H1 (cell line): ENCODE measurements at regions not wholly inside any gene's neighbourhood (a gene's known extent, or its start where the extent isn't known, plus 50 kb on each side); places are given as distances from the start of the nearest gene placed in this dataset.

Experiments used
- CTCF ChIA-PET: fragments of 300-600 bp; sonication (Branson Sonifier 250); formaldehyde crosslinking; loops from one replicate; lab custom pipeline; 2021; ENCODE audit not compliant: partially characterized antibody; lab: Charles Lee
- POLR2A ChIA-PET: fragments of 300-600 bp; sonication (Branson Sonifier 250); formaldehyde crosslinking; loops from one replicate; lab custom pipeline; 2021; ENCODE audit warnings: inconsistent platforms; ENCODE audit not compliant: partially characterized antibody; lab: Charles Lee
- DNase-seq, 2 experiments: peaks; one replicate each; pipeline versions ENCODE4 v3.0.0 to v3.0.0-alpha.2; 2010 to 2022; ENCODE audit warnings: low spot score in 2 of 2, low read depth in 1 of 2, mixed read lengths in 1 of 2
- FAIRE-seq: peaks from 2 replicates; lab custom pipeline; 2011; peaks lifted over from hg19 to GRCh38; lab: Jason Lieb, UNC
- H2AFZ ChIP-seq: 2 replicates; pipeline ENCODE4 v1.8.1; 2012; ENCODE audit warnings: low read length, inconsistent platforms
- H2AK5ac ChIP-seq: 2 replicates; pipeline ENCODE4 v1.6.1; 2013; ENCODE audit warnings: low read depth, low read length
- H2BK120ac ChIP-seq: replicated peaks from 2 replicates; pipeline ENCODE3; 2013; ENCODE audit warnings: low read depth, low read length, inconsistent platforms
- H2BK12ac ChIP-seq: 2 replicates; pipeline ENCODE4 v1.6.1; 2013; ENCODE audit warnings: low read depth, low read length
- H2BK15ac ChIP-seq: 2 replicates; pipeline ENCODE4 v1.6.1; 2013; ENCODE audit warnings: low read length
- H2BK20ac ChIP-seq: 2 replicates; pipeline ENCODE4 v1.6.1; 2013; ENCODE audit warnings: low read length
- H2BK5ac ChIP-seq: 2 replicates; pipeline ENCODE4 v1.6.1; 2013; ENCODE audit warnings: low read depth, low read length
- H3K14ac ChIP-seq: 2 replicates; pipeline ENCODE4 v1.6.1; 2013; ENCODE audit warnings: inconsistent platforms; ENCODE audit not compliant: insufficient read length
- H3K18ac ChIP-seq: 2 replicates; pipeline ENCODE4 v1.6.1; 2013; ENCODE audit warnings: low read length; ENCODE audit errors: extremely low read depth
- H3K23ac ChIP-seq: 2 replicates; pipeline ENCODE4 v1.6.1; 2013; ENCODE audit warnings: inconsistent platforms; ENCODE audit not compliant: insufficient read length
- H3K23me2 ChIP-seq: 2 replicates; pipeline ENCODE4 v1.6.1; 2013; ENCODE audit warnings: low read depth, low read length
- H3K27ac ChIP-seq: 2 replicates; pipeline ENCODE4 v1.6.1; 2011; ENCODE audit warnings: low read depth, low read length, inconsistent platforms
- H3K27me3 ChIP-seq, 4 experiments: replicated peaks in 1 of 4; 1 replicate in 1 of 4; 2 replicates in 3 of 4; pipeline versions ENCODE4 v1.6.1 to v1.8.1; 2011 to 2013; ENCODE audit warnings: low read length in 3 of 4, mild to moderate bottlenecking in 3 of 4, inconsistent platforms in 2 of 4, mixed read lengths in 2 of 4, moderate library complexity in 1 of 4; ENCODE audit not compliant: control insufficient read depth in 3 of 4, insufficient read depth in 3 of 4; ENCODE audit errors: extremely low read depth in 1 of 4
- H3K36me3 ChIP-seq, 4 experiments: 2 replicates each; pipeline versions ENCODE4 v1.6.1 to v1.8.1; 2011 to 2013; ENCODE audit warnings: mild to moderate bottlenecking in 4 of 4, low read length in 3 of 4, moderate library complexity in 2 of 4, control low read depth in 1 of 4, inconsistent platforms in 1 of 4; ENCODE audit not compliant: insufficient read depth in 4 of 4, control insufficient read depth in 2 of 4
- H3K4ac ChIP-seq: replicated peaks from 2 replicates; pipeline ENCODE3; 2013; ENCODE audit warnings: low read length, low read depth, mixed read lengths, inconsistent platforms; ENCODE audit not compliant: insufficient read length
- H3K4me1 ChIP-seq, 4 experiments: replicated peaks in 1 of 4; 1 replicate in 1 of 4; 2 replicates in 3 of 4; pipeline versions ENCODE4 v1.6.1 to v1.8.1; 2011 to 2013; ENCODE audit warnings: low read length in 3 of 4, inconsistent platforms in 2 of 4, mixed read lengths in 1 of 4; ENCODE audit not compliant: insufficient read depth in 4 of 4, control insufficient read depth in 3 of 4
- H3K4me2 ChIP-seq, 2 experiments: 2 replicates each; pipeline versions ENCODE4 v1.6.1 to v1.8.1; 2011 to 2013; ENCODE audit warnings: low read depth in 2 of 2, low read length in 2 of 2, control low read depth in 1 of 2, inconsistent platforms in 1 of 2, mild to moderate bottlenecking in 1 of 2; ENCODE audit not compliant: insufficient read depth in 1 of 2
- H3K4me3 ChIP-seq, 4 experiments: fragments of 200-600, 300-600 bp in 1 of 4; sonication (generic), shearing (Covaris generic), sonication (Bioruptor Twin) in 1 of 4; 2 replicates each; pipeline versions ENCODE4 v1.5.1 to v1.8.1; 2011 to 2016; ENCODE audit warnings: low read length in 4 of 4, low read depth in 3 of 4, control low read depth in 2 of 4, inconsistent platforms in 2 of 4, mild to moderate bottlenecking in 2 of 4, mixed read lengths in 1 of 4, moderate library complexity in 1 of 4; ENCODE audit not compliant: insufficient read depth in 2 of 4; ENCODE audit errors: extremely low read depth in 1 of 4
- H3K56ac ChIP-seq: replicated peaks from 2 replicates; pipeline ENCODE3; 2013; ENCODE audit warnings: low read depth, mild to moderate bottlenecking, mixed read lengths, low read length, inconsistent platforms; ENCODE audit not compliant: insufficient read length
- H3K79me1 ChIP-seq: 2 replicates; pipeline ENCODE4 v1.6.1; 2013; ENCODE audit warnings: low read depth, low read length, control low read depth
- H3K79me2 ChIP-seq, 2 experiments: 2 replicates each; pipeline versions ENCODE4 v1.6.1 to v1.8.1; 2012 to 2013; ENCODE audit warnings: low read length in 2 of 2, mild to moderate bottlenecking in 2 of 2, inconsistent platforms in 1 of 2; ENCODE audit not compliant: insufficient read depth in 2 of 2, control insufficient read depth in 1 of 2
- H3K9ac ChIP-seq, 4 experiments: replicated peaks in 1 of 4; 1 replicate in 1 of 4; 2 replicates in 3 of 4; pipeline versions ENCODE4 v1.6.1 to v1.8.1; 2011 to 2013; ENCODE audit warnings: low read depth in 3 of 4, low read length in 3 of 4, control low read depth in 2 of 4, mild to moderate bottlenecking in 2 of 4, moderate library complexity in 2 of 4, inconsistent platforms in 1 of 4; ENCODE audit errors: extremely low read depth in 1 of 4
- H3K9me3 ChIP-seq, 2 experiments: 2 replicates each; pipeline versions ENCODE4 v1.6.1 to v1.8.1; 2012 to 2013; ENCODE audit warnings: mild to moderate bottlenecking in 2 of 2, moderate library complexity in 2 of 2, control low read depth in 1 of 2, inconsistent platforms in 1 of 2, low read depth in 1 of 2, low read length in 1 of 2, mixed read lengths in 1 of 2; ENCODE audit not compliant: insufficient read depth in 2 of 2
- H4K20me1 ChIP-seq, 2 experiments: replicated peaks in 1 of 2; 2 replicates each; pipeline versions ENCODE3 to v1.8.1; 2011 to 2013; ENCODE audit warnings: inconsistent platforms in 2 of 2, low read length in 2 of 2, mild to moderate bottlenecking in 1 of 2; ENCODE audit not compliant: insufficient read depth in 2 of 2, control insufficient read depth in 1 of 2
- H4K5ac ChIP-seq: 2 replicates; pipeline ENCODE4 v1.6.1; 2013; ENCODE audit warnings: low read length, low read depth, mixed read lengths, inconsistent platforms; ENCODE audit not compliant: insufficient read length
- H4K8ac ChIP-seq: 2 replicates; pipeline ENCODE4 v1.8.0; 2013; ENCODE audit warnings: mild to moderate bottlenecking, moderate library complexity, low read length, inconsistent platforms; ENCODE audit not compliant: insufficient read depth; ENCODE audit errors: extremely low read depth
- H4K91ac ChIP-seq: replicated peaks from 2 replicates; pipeline ENCODE3; 2013; ENCODE audit warnings: low read length, mixed read lengths, inconsistent platforms; ENCODE audit not compliant: insufficient read length
- ASH2L ChIP-seq: fragments of 200-600, 300-600 bp; sonication (generic); IDR thresholded peaks from one replicate; pipeline ENCODE4 v1.7.1; 2017; ENCODE audit warnings: low read length
- CHD1 ChIP-seq: IDR thresholded peaks from 2 replicates; pipeline ENCODE4 v1.6.1; 2012; ENCODE audit warnings: low read depth, low read length, improper control_type of control experiment
- EP300 ChIP-seq, 2 experiments: IDR thresholded peaks; 1 replicate in 1 of 2; 2 replicates in 1 of 2; pipeline ENCODE4 v1.6.1; 2011 to 2012; ENCODE audit warnings: low read depth in 2 of 2, low read length in 2 of 2, mild to moderate bottlenecking in 2 of 2, borderline replicate concordance in 1 of 2, inconsistent platforms in 1 of 2, moderate library complexity in 1 of 2
- NANOG ChIP-seq: IDR thresholded peaks from 2 replicates; pipeline ENCODE4 v1.6.1; 2011; ENCODE audit warnings: low read length, low read depth, mild to moderate bottlenecking, inconsistent platforms; ENCODE audit not compliant: insufficient read depth, poor library complexity, severe bottlenecking
- SP1 ChIP-seq: IDR thresholded peaks from 2 replicates; pipeline ENCODE4 v1.6.1; 2011; ENCODE audit warnings: low read depth, low read length
- SP2 ChIP-seq: IDR thresholded peaks from 2 replicates; pipeline ENCODE4 v1.6.1; 2012; ENCODE audit warnings: mild to moderate bottlenecking, low read length, inconsistent platforms
- YY1 ChIP-seq: IDR thresholded peaks from 2 replicates; pipeline ENCODE4 v1.6.1; 2011; ENCODE audit warnings: low read depth, mild to moderate bottlenecking, low read length
- WGBS, 2 experiments: shearing (Covaris generic) in 1 of 2; methylation state at CpG; one replicate each; pipeline versions ENCODE4 v1.1.6 to v1.1.7; 2013 to 2015; ENCODE audit warnings: low lambda C conversion rate in 2 of 2, mixed read lengths in 2 of 2, inconsistent platforms in 1 of 2, low coverage in 1 of 2, missing lambda C conversion rate in 1 of 2; ENCODE audit not compliant: insufficient replicate concordance in 2 of 2, insufficient coverage in 1 of 2, insufficient read length in 1 of 2; ENCODE audit errors: extremely low coverage in 1 of 2, missing lambda C conversion rate in 1 of 2; 5-methylcytosine and 5-hydroxymethylcytosine counted together
- TF ChIP-seq, protein P1 (sequence below): IDR thresholded peaks from 2 replicates; pipeline ENCODE4 v1.6.1; 2012; ENCODE audit warnings: inconsistent platforms
- TF ChIP-seq, protein P2 (sequence below), 3 experiments: IDR thresholded peaks; 1 replicate in 2 of 3; 2 replicates in 1 of 3; pipeline versions ENCODE4 v1.5.1 to v1.6.1; 2011; ENCODE audit warnings: low read length in 3 of 3, mild to moderate bottlenecking in 3 of 3, inconsistent platforms in 2 of 3, low read depth in 1 of 3, moderate library complexity in 1 of 3; ENCODE audit not compliant: insufficient read depth in 1 of 3; ENCODE audit errors: control extremely low read depth in 1 of 3

DNA sequence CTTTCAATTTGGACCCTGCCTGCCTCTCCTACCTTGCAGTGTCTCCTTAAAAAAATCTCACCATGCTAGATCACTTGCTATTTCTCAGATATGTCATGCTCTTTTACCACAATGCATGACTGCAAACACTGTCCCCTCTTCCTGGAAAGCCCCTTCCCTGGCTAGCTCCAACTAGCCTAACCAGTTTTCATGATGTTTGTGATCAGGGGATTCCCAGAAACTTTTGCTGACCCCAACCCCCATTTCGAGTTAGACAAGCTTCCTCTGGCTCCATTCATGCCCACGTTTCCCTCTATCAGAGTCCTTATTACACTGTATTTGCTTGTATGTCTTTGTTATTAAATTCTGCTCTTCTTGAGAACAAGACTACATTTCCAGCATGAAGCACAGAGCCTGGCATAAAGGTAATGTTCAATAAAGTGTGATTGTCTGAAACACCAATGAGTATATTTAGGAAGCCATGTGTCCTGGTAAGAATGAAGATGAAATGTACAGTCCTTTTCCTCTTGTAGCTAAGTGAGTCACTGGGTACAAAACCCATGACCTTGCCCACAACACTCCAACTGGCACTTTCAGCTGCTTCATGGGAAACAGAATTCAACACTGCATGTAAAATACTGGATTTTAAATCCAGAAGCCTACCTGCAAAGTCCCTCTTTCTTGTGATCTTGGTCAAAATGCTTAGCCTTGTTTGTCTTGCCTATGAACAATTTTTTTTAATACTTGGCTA is 62.0 kb upstream of the ATL2 start:
- Histone ChIP-seq H2BK120ac (no peak overlapping the region), H2BK20ac (no peak overlapping the region), H3K23ac (no peak overlapping the region), H3K9me3 (no peaks in the 10 kb centered on the region), H3K9ac (0 out of 7 replicates have a peak overlapping the region, but pooled peaks of 1 of the 4 experiments have one; percentile 33), H3K56ac (no peak overlapping the region), H4K20me1 (no peaks in the 10 kb centered on the region), H4K8ac (no peak overlapping the region), H3K79me2 (no peaks in the 10 kb centered on the region), H3K4me1 (peaks cover 4 to 19% (median 14%) of the 10 kb centered on the region in 4 experiments; a peak in 6 of 7 replicates), H3K18ac (no peak overlapping the region), H3K4me3 (no peak overlapping the region), H3K4me2 (peak overlapping the region in 1 of 2 experiments; percentile 27; a peak in 1 of 4 replicates), H3K36me3 (no peaks in the 10 kb centered on the region), H3K14ac (no peak overlapping the region), H2BK15ac (no peak overlapping the region), H3K27me3 (no peaks in the 10 kb centered on the region; a peak in 1 of 7 replicates), H2AK5ac (no peak overlapping the region), H3K27ac (no peak overlapping the region), H4K91ac (no peak overlapping the region), H2AFZ (0 out of 2 replicates have a peak overlapping the region, but pooled peaks have one; percentile 26), H3K79me1 (no peaks in the 10 kb centered on the region), H2BK5ac (no peak overlapping the region), H2BK12ac (no peak overlapping the region), H3K23me2 (no peaks in the 10 kb centered on the region), H4K5ac (no peak overlapping the region), H3K4ac (no peak overlapping the region)
- FAIRE-seq (no peak), DNase-seq (no peak)
- ChIA-PET CTCF (interaction anchor here (0.9 kb wide), 1 partner anchor 29 kb away, joined by 3 read pairs; no protein-coding TSS in a partner anchor), POLR2A (no interaction called here)
- WGBS, 2 experiments, result 72% methylated on average over 2 of the region's 2 CpGs; no CpG with 5 or more reads in 1 of the 2 experiments
- TF ChIP-seq EP300 (IDR thresholded peaks at IDR 0.05; ENCODE audit: borderline replicate concordance in 1 of 2, low read depth in 2 of 2, low read length in 2 of 2), result peak in 1 of 2 experiments; percentile 43; a peak in 1 of 3 replicates
- TF ChIP-seq CHD1, result no peak
- no peak for TF ChIP-seq SP2
- TF ChIP-seq ASH2L, result peak; percentile 46
- TF ChIP-seq, protein P1, sequence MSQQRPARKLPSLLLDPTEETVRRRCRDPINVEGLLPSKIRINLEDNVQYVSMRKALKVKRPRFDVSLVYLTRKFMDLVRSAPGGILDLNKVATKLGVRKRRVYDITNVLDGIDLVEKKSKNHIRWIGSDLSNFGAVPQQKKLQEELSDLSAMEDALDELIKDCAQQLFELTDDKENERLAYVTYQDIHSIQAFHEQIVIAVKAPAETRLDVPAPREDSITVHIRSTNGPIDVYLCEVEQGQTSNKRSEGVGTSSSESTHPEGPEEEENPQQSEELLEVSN, result no peak
- TF ChIP-seq, protein P2, sequence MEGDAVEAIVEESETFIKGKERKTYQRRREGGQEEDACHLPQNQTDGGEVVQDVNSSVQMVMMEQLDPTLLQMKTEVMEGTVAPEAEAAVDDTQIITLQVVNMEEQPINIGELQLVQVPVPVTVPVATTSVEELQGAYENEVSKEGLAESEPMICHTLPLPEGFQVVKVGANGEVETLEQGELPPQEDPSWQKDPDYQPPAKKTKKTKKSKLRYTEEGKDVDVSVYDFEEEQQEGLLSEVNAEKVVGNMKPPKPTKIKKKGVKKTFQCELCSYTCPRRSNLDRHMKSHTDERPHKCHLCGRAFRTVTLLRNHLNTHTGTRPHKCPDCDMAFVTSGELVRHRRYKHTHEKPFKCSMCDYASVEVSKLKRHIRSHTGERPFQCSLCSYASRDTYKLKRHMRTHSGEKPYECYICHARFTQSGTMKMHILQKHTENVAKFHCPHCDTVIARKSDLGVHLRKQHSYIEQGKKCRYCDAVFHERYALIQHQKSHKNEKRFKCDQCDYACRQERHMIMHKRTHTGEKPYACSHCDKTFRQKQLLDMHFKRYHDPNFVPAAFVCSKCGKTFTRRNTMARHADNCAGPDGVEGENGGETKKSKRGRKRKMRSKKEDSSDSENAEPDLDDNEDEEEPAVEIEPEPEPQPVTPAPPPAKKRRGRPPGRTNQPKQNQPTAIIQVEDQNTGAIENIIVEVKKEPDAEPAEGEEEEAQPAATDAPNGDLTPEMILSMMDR (IDR thresholded peaks at IDR 0.05; ENCODE audit: control extremely low read depth in 1 of 3, insufficient read depth in 1 of 3, low read depth in 1 of 3, low read length in 3 of 3), result no peak
- TF ChIP-seq NANOG, result no peak
- TF ChIP-seq YY1, result no peak
- TF ChIP-seq SP1, result peak; percentile 72; the same call in 1 of the 2 replicates
